Breast epithelium (tissue), 4 donors: ENCODE measurements at regions not wholly inside any gene's neighbourhood (a gene's known extent, or its start where the extent isn't known, plus 50 kb on each side); places are given as distances from the start of the nearest gene placed in this dataset.
A peak's percentile ranks its signal among the peaks of the same experiment; 100 is the strongest.

ENCODE experiments used
- DNase-seq, 2 donors: peaks; one replicate each; pipeline ENCODE4 v3.0.0-alpha.2; 2019; ENCODE audit warnings: low spot score in 2 of 2
- H3K27ac ChIP-seq, 2 donors: fragments of 200-600 bp; sonication (generic) in 1 of 2; one replicate each; pipeline ENCODE4 v1.5.1; 2016 to 2019; ENCODE audit warnings: mild to moderate bottlenecking in 1 of 2
- H3K27me3 ChIP-seq, 2 donors: fragments of 200-600 bp; sonication (generic) in 1 of 2; one replicate each; pipeline versions ENCODE4 v1.5.1 to v1.6.0; 2017 to 2019; ENCODE audit warnings: control low read depth in 1 of 2, mild to moderate bottlenecking in 1 of 2
- H3K36me3 ChIP-seq: fragments of 200-600 bp; one replicate; pipeline ENCODE4 v1.5.1; 2019
- H3K4me1 ChIP-seq, 2 donors: fragments of 200-600 bp; sonication (generic); one replicate each; pipeline ENCODE4 v1.5.1; 2016 to 2019; ENCODE audit warnings: control low read depth in 1 of 2
- H3K4me3 ChIP-seq, 3 donors: fragments of 200-600 bp; sonication (generic); 1 replicate in 2 of 3; 2 replicates in 1 of 3; pipeline ENCODE4 v1.5.1; 2016 to 2019; ENCODE audit warnings: mild to moderate bottlenecking in 3 of 3, moderate library complexity in 2 of 3
- H3K9me3 ChIP-seq, 2 donors: fragments of 200-600 bp; sonication (generic) in 1 of 2; one replicate each; pipeline ENCODE4 v1.5.1; 2016 to 2019; ENCODE audit warnings: control low read depth in 1 of 2
- POLR2A ChIP-seq: fragments of 450-650 bp; IDR thresholded peaks from one replicate; pipeline ENCODE4 v1.6.1; 2016; ENCODE audit warnings: antibody characterized with exemption, mild to moderate bottlenecking, moderate library complexity
- POLR2AphosphoS5 ChIP-seq, 3 donors: sonication (generic); formaldehyde crosslinking; IDR thresholded peaks; one replicate each; pipeline ENCODE4 v1.6.1; 2017; ENCODE audit warnings: antibody characterized with exemption in 3 of 3
- intact Hi-C: fragments of 100-400 bp; cut with DNase I; formaldehyde crosslinking; loops from one replicate; pipeline ENCODE4 v1.15.1; 2023; ENCODE audit warnings: low total_unique reads
- TF ChIP-seq, protein P1 (sequence below), 3 donors: fragments of 450-650 bp; IDR thresholded peaks; one replicate each; pipeline ENCODE4 v1.5.1; 2016 to 2017; ENCODE audit warnings: antibody characterized with exemption in 3 of 3, mild to moderate bottlenecking in 3 of 3, moderate library complexity in 3 of 3

DNA sequence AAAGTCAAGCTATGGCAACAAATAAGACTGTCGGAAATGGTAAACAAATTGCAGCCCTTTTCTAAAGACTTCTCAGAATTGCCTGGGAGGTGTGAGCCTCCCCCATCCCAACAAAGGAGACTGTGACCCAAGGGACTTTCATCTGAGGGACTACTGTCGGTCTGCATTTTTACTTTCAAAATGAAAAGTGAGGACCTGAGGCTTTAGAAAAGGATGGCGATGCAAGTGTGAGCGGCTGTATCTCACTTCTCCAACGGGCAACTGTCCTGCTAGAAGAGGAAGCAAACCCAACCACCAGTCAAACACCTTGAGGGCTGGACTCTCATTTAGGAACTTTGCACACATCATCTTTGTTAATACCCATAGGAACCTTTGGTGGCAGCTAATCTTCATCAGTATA, 62.6 kb upstream of the CLNK start:
- Histone ChIP-seq H3K27me3 (no peaks in the 10 kb centered on the region), H3K36me3 (no peaks in the 10 kb centered on the region), H3K9me3 (no peaks in the 10 kb centered on the region), H3K4me3 (no peak overlapping the region), H3K4me1 (no peaks in the 10 kb centered on the region), H3K27ac (peak overlapping the region; percentile 18 to 33)
- intact Hi-C loops, result no loop called here
- no peak for DNase-seq
- no peak for TF ChIP-seq POLR2A
- TF ChIP-seq, protein P1, sequence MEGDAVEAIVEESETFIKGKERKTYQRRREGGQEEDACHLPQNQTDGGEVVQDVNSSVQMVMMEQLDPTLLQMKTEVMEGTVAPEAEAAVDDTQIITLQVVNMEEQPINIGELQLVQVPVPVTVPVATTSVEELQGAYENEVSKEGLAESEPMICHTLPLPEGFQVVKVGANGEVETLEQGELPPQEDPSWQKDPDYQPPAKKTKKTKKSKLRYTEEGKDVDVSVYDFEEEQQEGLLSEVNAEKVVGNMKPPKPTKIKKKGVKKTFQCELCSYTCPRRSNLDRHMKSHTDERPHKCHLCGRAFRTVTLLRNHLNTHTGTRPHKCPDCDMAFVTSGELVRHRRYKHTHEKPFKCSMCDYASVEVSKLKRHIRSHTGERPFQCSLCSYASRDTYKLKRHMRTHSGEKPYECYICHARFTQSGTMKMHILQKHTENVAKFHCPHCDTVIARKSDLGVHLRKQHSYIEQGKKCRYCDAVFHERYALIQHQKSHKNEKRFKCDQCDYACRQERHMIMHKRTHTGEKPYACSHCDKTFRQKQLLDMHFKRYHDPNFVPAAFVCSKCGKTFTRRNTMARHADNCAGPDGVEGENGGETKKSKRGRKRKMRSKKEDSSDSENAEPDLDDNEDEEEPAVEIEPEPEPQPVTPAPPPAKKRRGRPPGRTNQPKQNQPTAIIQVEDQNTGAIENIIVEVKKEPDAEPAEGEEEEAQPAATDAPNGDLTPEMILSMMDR (IDR thresholded peaks at IDR 0.05), result no peak
- no peak for TF ChIP-seq POLR2AphosphoS5 (IDR thresholded peaks at IDR 0.05)

DNA sequence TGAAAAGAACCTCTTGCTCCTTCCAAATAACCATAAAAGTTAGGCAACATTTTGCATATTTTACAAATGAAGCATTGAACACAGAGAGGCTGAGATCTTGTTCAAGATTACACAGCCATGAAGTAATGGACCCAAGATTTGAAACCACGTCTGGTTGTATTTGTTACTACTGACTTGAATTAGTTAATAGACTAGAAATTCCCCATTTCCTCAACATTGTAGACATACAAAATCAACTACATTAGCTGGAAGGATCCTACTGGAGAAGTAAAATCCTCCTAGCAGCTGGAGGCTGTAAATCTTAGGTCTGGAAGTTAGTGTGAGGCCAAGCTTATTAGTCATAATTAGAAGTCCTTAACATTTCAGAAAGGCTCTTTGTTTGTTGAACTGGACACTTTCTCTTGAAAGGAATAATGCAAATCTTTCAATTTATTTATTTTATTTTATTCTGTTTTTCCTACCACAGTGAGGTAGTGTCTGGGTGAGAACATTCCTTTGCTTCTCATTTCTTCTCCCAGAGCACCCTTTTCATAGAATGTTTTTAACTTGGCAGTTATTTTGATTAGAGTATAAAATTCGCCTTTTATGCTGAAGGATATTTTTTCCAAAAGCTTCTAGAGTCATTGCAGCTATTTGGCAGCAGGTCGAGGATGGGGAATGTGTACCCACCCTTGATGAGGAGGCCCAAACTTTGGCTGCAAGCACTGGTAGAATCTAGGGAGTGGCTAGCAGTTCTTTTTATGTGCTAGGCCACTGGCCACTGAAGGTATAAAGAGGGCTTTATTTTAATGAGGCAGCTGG, 62.0 kb upstream of the CLNK start:
- intact Hi-C loops, result no loop called here
- DNase-seq, result no peak
- no peak overlapping the region for H3K4me3 ChIP-seq
- H3K9me3 ChIP-seq, result no peaks in the 10 kb centered on the region
- H3K4me1 ChIP-seq, result no peaks in the 10 kb centered on the region
- no peaks in the 10 kb centered on the region for H3K36me3 ChIP-seq
- peak overlapping the region; percentile 18 to 33 for H3K27ac ChIP-seq
- TF ChIP-seq POLR2A, result no peak
- TF ChIP-seq, protein P1 (IDR thresholded peaks at IDR 0.05), result no peak
- no peaks in the 10 kb centered on the region for H3K27me3 ChIP-seq

DNA sequence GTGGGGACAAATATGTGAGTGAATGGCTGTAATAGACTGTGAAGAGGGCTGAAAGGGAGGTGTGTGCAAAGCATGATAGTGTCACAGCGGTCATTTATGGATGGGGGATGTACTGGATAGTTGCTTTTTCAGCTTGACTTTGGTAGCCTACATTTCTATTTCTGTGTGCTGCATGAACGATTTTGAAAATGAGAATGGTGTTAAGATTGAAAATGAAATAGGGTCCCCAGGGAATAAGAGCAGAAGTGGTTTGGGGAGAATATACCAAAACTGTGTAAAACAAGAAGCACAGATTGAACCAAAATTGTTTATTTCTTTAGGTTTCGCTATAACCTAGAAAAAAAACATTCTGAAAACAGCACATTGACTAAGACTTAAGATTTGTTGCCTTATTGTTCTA, 58.8 kb upstream of the CLNK start:
- DNase-seq, result no peak
- H3K4me3 ChIP-seq, result no peak overlapping the region
- intact Hi-C loops, result no loop called here
- H3K9me3 ChIP-seq, result no peaks in the 10 kb centered on the region
- no peaks in the 10 kb centered on the region for H3K4me1 ChIP-seq
- H3K27ac ChIP-seq, result no peak overlapping the region
- no peaks in the 10 kb centered on the region for H3K36me3 ChIP-seq
- TF ChIP-seq POLR2A, result no peak
- no peak for TF ChIP-seq POLR2AphosphoS5 (IDR thresholded peaks at IDR 0.05)
- TF ChIP-seq, protein P1 (IDR thresholded peaks at IDR 0.05), result no peak
- no peaks in the 10 kb centered on the region for H3K27me3 ChIP-seq

DNA sequence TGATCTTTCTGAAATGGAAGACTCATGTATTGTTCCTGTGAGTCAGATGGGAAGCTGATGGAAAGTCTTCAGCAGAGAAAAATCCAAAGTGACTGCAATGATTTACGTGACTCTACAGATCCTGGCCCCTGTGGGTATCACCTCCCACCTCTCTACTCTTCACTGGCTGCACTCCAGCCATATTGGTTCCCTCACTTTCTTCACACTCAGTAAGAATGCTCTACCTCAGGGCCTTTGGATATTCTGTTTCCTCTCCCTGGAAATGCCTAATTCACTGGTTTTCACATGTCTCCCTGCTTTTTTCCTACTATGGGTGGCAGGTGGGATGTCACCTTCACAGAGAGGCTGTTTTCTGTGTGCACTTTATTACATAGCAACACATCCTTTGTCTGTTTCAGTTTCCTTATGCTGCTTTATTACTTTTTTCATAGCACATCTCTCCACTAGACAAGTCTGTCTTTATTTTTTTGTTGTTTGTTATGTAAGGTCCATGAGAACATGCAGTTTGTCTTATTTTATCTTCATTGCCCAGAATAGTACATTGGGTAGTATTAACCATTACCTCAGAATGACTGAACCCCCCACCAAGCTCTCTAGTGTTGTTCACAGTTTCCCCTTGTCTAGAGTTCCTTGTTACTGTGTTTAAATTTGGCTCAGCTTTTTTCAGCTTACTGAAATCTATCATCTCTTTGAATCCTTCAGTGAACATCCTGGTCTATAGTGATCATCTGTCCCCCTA, 57.6 kb upstream of the CLNK start:
- TF ChIP-seq POLR2A, result no peak
- TF ChIP-seq POLR2AphosphoS5 (IDR thresholded peaks at IDR 0.05), result no peak
- TF ChIP-seq, protein P1 (IDR thresholded peaks at IDR 0.05), result no peak
- Histone ChIP-seq H3K27ac (no peak overlapping the region), H3K27me3 (no peaks in the 10 kb centered on the region), H3K4me1 (no peaks in the 10 kb centered on the region), H3K36me3 (no peaks in the 10 kb centered on the region), H3K9me3 (no peaks in the 10 kb centered on the region), H3K4me3 (no peak overlapping the region)
- DNase-seq, result no peak
- intact Hi-C loops, result no loop called here
